ENCODE measurements at regions not wholly inside any gene's neighbourhood (a gene's known extent, or its start where the extent isn't known, plus 50 kb on each side); places are given as distances from the start of the nearest gene placed in this dataset.

- TF ChIP-seq, protein P1, sequence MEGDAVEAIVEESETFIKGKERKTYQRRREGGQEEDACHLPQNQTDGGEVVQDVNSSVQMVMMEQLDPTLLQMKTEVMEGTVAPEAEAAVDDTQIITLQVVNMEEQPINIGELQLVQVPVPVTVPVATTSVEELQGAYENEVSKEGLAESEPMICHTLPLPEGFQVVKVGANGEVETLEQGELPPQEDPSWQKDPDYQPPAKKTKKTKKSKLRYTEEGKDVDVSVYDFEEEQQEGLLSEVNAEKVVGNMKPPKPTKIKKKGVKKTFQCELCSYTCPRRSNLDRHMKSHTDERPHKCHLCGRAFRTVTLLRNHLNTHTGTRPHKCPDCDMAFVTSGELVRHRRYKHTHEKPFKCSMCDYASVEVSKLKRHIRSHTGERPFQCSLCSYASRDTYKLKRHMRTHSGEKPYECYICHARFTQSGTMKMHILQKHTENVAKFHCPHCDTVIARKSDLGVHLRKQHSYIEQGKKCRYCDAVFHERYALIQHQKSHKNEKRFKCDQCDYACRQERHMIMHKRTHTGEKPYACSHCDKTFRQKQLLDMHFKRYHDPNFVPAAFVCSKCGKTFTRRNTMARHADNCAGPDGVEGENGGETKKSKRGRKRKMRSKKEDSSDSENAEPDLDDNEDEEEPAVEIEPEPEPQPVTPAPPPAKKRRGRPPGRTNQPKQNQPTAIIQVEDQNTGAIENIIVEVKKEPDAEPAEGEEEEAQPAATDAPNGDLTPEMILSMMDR (conservative IDR thresholded peaks at IDR 0.05; ENCODE audit: low read depth, low read length) = no peak
- no peak for DNase-seq (ENCODE audit: low read depth)
- H3K4me3 ChIP-seq (ENCODE audit: low read depth, low read length) = no peak overlapping the region
Observed at GRCh38 chr21:38556390-38556789, 58.1 kb upstream of the ERG start.

- H3K4me3 ChIP-seq (ENCODE audit: low read depth, low read length) = no peak overlapping the region
- TF ChIP-seq, protein P1 (conservative IDR thresholded peaks at IDR 0.05; ENCODE audit: low read depth, low read length) = no peak
- DNase-seq (ENCODE audit: low read depth) = no peak
Observed at GRCh38 chr21:38561205-38561604, 62.9 kb upstream of the ERG start.

DNA sequence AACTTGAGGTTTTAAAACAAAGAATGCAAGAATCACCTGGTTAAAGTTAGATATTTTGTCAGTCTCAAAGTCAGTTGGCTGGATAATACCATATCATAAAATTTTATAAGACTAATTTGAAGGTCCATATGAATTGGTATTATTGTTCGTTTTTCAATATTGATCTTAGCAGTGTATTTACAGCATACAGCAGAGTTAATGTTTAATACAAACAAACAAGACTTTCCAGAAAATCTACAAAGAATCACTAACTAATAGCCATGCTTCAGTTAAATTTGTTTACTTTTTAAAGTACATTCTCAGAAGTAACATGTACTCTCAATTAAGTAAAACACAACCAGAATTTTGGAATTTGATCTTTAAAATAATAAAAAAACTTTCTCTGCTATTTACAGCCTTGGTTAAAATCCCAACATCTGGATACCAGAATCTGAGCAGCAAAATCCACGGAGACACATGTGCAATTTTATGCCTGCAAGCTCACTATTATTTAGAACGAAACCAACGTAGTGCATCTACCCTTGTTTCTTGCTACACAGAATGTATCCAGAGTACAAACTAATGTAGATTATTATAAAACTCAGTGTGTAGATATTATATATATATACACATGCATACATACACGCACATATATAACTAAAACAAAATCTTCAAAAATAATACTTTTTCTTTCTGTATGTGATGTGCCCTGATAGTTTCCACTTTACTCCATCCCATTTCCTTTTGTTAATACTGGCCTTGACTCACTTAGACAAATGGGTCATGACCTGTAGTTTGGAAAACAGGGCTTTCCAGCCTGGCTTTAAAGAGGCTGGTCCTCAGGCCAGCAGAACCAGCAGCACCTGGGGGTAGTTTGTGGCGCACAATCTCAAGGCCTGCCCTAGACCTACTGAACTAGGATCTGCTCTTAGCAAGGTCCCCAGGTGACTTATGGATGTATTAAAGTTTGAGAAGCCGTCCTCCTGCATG is 63.6 kb upstream of the ERG start:
- no peak overlapping the region for H3K4me3 ChIP-seq (ENCODE audit: low read depth, low read length)
- TF ChIP-seq, protein P1 (conservative IDR thresholded peaks at IDR 0.05; ENCODE audit: low read depth, low read length) = no peak
- no peak for DNase-seq (ENCODE audit: low read depth)

DNA sequence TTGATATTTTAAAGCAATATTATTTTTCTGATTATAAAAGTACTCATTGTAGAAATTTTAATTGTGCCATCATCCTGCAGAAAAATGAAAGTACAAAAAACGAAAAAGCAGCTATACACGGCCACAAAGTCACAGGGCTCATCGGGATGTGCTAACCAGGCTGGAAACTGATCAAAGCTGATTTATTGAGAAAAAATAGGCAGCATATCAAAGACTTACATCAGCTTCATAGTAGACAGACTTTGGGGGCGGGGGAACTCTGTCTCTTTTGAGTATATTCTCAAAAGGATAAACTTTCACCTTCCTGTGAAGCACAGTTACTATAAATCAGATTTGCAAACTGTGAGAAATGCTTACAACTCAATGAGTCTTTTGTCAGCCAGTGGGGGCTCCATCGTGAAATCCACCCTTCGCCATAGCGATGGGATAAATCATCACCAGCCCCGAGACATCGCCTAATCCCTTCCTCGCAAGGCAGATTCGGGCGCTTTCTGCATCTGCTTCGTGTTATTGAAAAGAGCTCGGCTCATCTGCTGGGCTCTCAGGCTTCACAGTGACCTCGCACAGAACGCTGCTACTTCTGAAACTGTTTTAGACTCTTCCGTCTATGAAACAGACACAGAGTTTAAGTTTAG is 69.2 kb upstream of the ERG start:
- DNase-seq (ENCODE audit: low read depth) = peak; percentile 54
- TF ChIP-seq, protein P1 (conservative IDR thresholded peaks at IDR 0.05; ENCODE audit: low read depth, low read length) = no peak
- H3K4me3 ChIP-seq (ENCODE audit: low read depth, low read length) = peak overlapping the region; percentile 35

DNA sequence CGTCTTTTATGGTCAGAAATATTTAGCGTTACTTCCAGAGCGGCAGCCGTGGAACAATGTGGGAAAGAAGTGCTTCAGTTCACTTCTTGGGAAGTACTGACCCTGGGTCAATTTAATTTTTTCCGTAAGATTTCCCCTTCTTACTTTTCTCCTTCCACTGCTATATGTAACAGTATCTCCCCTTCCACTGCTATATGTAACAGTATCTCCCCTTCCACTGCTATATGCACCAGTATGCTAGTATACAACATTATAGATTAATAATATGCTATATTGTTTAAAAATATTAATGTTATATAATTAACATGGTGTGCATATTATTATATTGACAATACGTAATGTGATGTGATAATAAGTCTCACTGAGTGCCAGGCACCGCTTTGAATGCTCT is 69.7 kb upstream of the ERG start:
- TF ChIP-seq, protein P1 (conservative IDR thresholded peaks at IDR 0.05; ENCODE audit: low read depth, low read length) = no peak
- H3K4me3 ChIP-seq (ENCODE audit: low read depth, low read length) = no peak overlapping the region

DNA sequence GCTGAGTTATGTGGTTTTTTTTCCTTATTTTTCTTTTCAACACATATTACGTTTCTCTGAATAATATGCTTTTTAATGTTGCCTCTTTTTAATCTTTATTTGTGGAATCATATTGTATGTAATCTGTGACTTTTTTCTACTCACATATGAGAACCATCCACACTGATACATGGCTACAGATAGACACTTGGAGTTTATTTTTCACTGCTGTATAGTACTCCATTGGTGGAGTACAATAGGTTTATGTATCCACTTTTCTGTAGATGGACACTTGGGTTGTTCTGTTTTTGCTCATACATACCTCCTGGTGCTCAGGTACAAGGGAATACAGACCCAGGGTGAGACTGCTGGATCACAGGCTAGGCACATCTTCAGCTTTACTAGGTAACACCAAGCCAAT is 71.5 kb upstream of the ERG start:
- no peak for DNase-seq (ENCODE audit: low read depth)
- TF ChIP-seq, protein P1 (conservative IDR thresholded peaks at IDR 0.05; ENCODE audit: low read depth, low read length) = no peak
- no peak overlapping the region for H3K4me3 ChIP-seq (ENCODE audit: low read depth, low read length)

More for the DNA sequence above, 69.7 kb upstream of the ERG start:
- DNase-seq (ENCODE audit: low read depth) = no peak
